COR-L47 (cell line): ENCODE measurements at regions not wholly inside any gene's neighbourhood (a gene's known extent, or its start where the extent isn't known, plus 50 kb on each side); places are given as distances from the start of the nearest gene placed in this dataset.
"Not testable (repeated sequence)": the region's sequence is repeated elsewhere in the genome, so short reads cannot be mapped to it uniquely, and the experiment has no call there.

Experiments used
- DNase-seq: peaks from one replicate; lab custom pipeline; 2025; lab: John Stamatoyannopoulos, UW

GRCh38 chr13:31518645-31519044, 220.7 kb upstream of the RXFP2 start:
- DNase-seq, result no peak

GRCh38 chr13:31521435-31521834, 217.9 kb upstream of the RXFP2 start:
- no peak for DNase-seq

- no peak for DNase-seq
Observed at GRCh38 chr13:31522396-31522795, 216.9 kb upstream of the RXFP2 start.

DNA sequence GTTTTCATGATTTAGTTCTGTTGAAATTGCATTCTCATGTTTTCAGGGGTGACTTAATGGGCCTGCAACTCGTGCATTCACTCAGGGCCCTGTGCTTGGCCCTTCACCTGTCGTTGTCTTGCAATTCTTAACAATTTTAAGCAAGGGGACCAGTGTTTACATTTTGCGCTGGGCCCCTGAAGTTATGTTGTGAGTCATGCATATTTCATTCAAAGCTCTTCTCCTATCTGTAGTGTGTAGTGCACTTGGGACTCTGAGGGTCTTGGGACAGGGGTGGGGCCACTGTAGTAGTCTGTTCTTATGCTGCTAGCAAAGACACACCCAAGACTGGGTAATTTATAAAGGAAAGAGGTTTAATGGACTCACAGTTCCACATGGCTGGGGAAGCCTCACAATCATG, 211.2 kb upstream of the RXFP2 start:
- no peak for DNase-seq

- DNase-seq, result no peak
Observed at GRCh38 chr13:31528758-31529157, 210.6 kb upstream of the RXFP2 start.

- no peak for DNase-seq
Observed at GRCh38 chr13:31530922-31531321, 208.4 kb upstream of the RXFP2 start.

DNA sequence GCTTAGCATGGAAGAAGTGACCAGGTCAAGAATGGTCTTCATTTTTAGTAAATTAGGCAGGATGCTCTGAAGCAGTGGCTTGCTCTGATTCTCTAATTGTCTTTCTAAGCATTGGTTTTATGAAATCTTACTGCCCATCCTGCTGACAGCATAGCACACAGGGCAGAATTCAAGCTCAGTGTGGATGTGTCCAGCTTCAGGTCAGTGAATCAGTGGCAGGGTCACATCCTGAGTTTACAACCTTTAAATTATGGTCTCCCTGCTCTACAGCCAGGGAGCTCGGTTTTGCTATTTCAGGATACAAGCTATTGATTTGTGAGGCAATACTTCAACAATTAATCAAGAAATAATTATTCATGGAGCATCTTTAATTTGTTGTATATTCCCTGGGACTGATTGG, 202.3 kb upstream of the RXFP2 start:
- DNase-seq, result no peak

- DNase-seq, result peak; percentile 5
Observed at GRCh38 chr13:31538067-31539042, 201.0 kb upstream of the RXFP2 start.

DNA sequence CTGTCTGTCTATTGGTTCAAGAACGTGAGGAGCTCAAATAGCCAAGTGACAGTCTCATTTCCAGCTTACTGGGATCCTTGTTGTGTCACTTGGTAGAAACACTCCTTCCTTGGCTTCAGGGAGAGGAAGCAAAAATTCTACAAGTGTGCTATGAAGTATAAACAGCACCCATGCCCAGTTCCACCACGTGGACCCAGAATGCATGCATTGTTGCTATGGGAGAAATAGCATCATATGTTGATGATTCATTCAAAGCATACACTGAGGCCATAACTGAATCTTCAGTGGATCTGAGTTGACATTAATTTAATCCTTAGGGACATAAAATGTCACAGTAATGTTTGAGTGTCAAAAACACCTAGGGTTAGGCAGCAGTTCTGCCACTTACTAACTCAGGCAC, 199.0 kb upstream of the RXFP2 start:
- no peak for DNase-seq

GRCh38 chr13:31543190-31543589, 196.1 kb upstream of the RXFP2 start:
- DNase-seq, result no peak

DNA sequence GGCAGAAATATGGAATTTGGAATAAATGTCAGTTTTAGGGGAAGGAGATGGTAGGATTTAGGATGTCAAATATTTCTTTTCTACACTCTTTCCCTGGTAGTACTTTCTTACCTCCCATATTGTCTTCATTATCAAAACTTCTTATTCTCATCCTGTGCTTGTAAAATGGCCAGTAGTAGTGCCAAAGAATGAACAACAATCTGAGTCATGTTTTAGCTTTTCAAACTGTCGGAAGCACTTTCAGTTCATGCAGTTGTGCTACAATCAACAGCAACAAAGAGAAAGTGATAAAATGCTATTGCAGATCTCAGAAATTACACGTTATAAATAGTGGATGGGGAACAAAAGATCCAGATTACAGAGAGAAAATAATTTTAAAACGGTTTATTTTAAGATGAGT, 193.7 kb upstream of the RXFP2 start:
- DNase-seq, result no peak

GRCh38 chr13:31556376-31556775, 182.9 kb upstream of the RXFP2 start:
- DNase-seq, result no peak

- DNase-seq, result not testable (repeated sequence)
Observed at GRCh38 chr13:31584221-31584620, 155.1 kb upstream of the RXFP2 start.

DNA sequence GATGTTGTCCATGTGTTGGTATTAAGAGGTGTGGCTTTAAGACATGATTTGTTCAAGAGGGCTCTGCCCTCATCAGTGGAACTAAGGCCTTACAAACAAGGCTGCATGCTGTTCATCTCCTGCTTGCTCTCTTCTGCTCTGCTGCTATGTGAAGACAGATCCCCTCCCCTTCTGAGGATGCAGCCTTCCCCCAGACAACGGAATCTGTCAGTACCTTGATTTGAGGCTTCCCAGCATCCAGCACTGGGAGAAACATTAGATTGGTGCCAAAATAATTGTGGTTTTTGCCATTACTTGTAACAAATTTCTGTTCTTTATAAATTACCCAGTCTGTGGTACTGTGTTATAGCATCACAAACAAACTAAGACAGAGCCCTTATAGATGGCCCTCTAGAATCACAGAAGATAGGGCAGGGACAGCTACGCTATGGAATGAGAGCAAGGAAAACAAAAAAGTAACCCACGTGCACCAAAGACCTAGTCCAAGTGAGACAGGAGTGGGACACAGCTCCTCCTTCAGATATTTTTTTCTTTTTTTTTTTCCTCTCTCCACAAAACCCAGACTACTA, 151.5 kb upstream of the RXFP2 start:
- no peak for DNase-seq

- no peak for DNase-seq
Observed at GRCh38 chr13:31588316-31588715, 151.0 kb upstream of the RXFP2 start.

DNA sequence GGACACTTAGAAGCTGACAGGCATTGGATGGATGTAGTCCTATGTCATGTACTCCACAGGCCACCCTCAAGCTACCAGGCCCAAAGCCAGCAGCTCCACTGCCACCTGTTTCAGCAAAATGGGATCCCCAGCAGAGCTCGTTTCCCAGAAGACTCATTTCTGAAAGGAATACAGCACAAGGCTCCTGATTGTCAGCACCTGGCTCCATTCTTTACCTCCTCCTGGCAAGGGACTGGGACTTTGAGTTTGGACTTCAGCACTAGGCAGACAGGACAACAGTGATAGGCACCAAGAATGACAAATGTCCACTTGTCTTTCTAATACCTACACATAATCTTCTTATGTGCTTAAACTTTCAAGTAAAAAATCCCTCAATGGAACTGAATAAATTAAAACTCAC, 150.4 kb upstream of the RXFP2 start:
- no peak for DNase-seq

GRCh38 chr13:31591642-31592233, 147.6 kb upstream of the RXFP2 start:
- no peak for DNase-seq

DNA sequence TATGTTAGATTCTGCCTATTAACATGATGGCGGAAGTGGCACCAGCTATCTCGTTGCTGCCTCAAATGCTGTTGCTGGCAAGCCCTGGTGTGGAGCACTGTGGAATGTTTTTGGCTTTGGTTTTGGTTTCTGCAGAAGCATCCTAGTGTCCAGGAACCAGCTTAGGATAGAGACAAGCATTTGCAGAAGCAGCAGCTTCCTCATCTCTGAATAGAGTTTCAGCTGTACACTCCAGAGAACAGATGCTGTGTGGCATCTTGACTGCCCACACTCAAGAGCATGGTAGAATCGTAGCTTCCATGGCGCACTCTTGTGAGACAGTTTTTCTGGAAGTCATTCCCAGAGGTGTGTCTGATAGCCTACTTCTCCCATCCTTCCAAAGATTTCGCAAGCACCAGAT, 145.3 kb upstream of the RXFP2 start:
- no peak for DNase-seq

DNA sequence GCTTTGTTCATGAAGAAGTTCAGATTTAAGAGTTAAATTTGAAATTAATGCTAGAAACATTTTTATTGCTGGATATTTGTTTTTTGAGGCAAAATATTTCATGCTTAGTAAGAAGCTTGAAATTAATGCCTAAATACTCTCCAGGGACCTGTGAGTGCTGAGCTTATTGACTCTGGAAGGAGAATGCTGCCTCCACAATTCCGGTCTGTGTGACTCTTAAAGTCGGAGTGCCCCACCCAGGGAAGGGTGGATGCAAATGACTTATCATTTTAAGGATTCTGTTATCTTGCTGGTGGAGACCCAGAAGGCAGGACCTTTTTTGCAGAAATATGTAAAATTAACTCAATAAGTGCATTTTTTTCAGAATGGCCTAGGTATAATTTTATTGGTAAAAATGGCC, 143.8 kb upstream of the RXFP2 start:
- no peak for DNase-seq

DNA sequence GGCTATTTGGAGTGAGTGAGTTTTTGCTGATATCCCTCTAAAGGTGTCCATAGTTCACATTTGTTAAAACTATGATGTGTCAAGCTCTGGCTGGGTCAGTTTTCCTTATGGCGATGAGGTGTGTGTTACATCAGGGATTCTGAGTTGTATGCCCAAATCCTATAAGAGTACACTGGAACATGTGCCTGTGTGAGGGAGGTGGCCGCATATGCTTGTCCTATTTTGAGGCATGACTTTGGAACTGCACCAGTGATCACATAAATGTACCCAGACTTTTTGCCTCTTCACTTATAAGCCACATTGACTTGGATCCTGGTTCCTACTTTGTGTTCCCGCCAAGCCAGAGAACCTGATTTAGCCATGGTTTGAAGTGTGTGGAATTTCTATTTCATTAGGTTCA, 140.3 kb upstream of the RXFP2 start:
- no peak for DNase-seq

DNA sequence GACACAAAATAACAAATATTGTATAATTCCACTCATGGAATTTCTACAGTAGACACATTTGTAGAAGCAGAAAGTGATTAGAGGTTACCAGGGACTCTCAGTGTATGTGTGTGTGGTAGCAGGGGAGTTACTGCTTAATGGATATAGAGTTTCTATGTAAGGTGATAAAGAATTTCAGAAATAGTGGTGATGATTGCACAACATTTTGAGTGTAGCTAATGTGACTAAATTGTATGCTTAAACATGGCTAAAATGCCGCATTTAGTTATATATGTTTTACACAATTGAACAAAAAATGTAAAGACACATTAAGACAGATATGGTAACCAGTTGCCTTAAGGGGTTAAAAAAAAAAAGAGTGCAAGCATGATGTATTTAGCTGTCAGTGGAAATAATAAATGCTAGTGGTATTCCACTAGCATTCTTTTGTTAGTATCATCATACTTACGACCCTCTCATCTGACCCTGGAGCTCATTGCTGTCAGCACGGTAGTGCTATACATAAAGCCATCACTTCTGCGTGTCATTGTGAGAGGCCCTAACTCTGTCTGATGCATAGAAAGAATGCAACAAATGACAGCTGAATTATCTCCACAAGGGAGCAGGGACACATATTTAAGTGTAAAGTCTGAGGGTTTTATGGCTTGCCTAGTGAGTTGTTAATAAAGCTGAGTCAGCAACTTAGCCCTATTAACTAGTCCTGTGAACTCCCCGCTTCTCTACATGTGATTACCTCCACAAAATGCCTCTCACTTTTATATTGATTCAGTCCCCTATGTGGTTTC, 134.1 kb upstream of the RXFP2 start:
- no peak for DNase-seq

GRCh38 chr13:31607531-31607930, 131.8 kb upstream of the RXFP2 start:
- not testable (repeated sequence) for DNase-seq
